Esophagus muscularis mucosa (tissue), 4 donors: ENCODE measurements at regions not wholly inside any gene's neighbourhood (a gene's known extent, or its start where the extent isn't known, plus 50 kb on each side); places are given as distances from the start of the nearest gene placed in this dataset.

Experiments
- DNase-seq: peaks from one replicate; pipeline ENCODE4 v3.0.0-alpha.2; 2017; ENCODE audit errors: extremely low spot score
- H3K27ac ChIP-seq, 4 donors: fragments of 200-600 bp; sonication (generic); replicated peaks in 1 of 4; 1 replicate in 3 of 4; 2 replicates in 1 of 4; pipeline ENCODE4 v1.5.1; 2016 to 2019; ENCODE audit warnings: mild to moderate bottlenecking in 1 of 4
- H3K27me3 ChIP-seq, 4 donors: fragments of 200-600 bp; sonication (generic); one replicate each; pipeline versions ENCODE4 v1.5.1 to v1.6.0; 2016 to 2019
- H3K36me3 ChIP-seq, 4 donors: fragments of 200-600 bp; sonication (generic); one replicate each; pipeline ENCODE4 v1.5.1; 2016 to 2019
- H3K4me1 ChIP-seq, 4 donors: fragments of 200-600 bp; sonication (generic); one replicate each; pipeline ENCODE4 v1.5.1; 2016 to 2019
- H3K4me3 ChIP-seq, 4 donors: fragments of 200-600 bp; sonication (generic); 1 replicate in 2 of 4; 2 replicates in 2 of 4; pipeline ENCODE4 v1.5.1; 2016 to 2019; ENCODE audit warnings: mild to moderate bottlenecking in 4 of 4, moderate library complexity in 1 of 4
- H3K9me3 ChIP-seq, 4 donors: fragments of 200-600 bp; sonication (generic); 1 replicate in 3 of 4; 2 replicates in 1 of 4; pipeline ENCODE4 v1.5.1; 2016 to 2019
- EP300 ChIP-seq: sonication (generic); formaldehyde crosslinking; IDR thresholded peaks from one replicate; pipeline ENCODE4 v1.6.1; 2017; ENCODE audit warnings: antibody characterized with exemption
- POLR2A ChIP-seq: fragments of 450-650 bp; IDR thresholded peaks from one replicate; pipeline ENCODE4 v1.6.1; 2017; ENCODE audit warnings: antibody characterized with exemption, moderate library complexity, mild to moderate bottlenecking, low read depth
- POLR2AphosphoS5 ChIP-seq, 2 donors: sonication (generic); formaldehyde crosslinking; IDR thresholded peaks; one replicate each; pipeline ENCODE4 v1.6.1; 2017; ENCODE audit warnings: antibody characterized with exemption in 2 of 2
- WGBS: methylation state at CpG from one replicate; pipeline ENCODE4 v1.1.5; 2018; 5-methylcytosine and 5-hydroxymethylcytosine counted together
- intact Hi-C: fragments of 100-400 bp; cut with DNase I; formaldehyde crosslinking; loops from one replicate; pipeline ENCODE4 v1.15.1; 2023
- TF ChIP-seq, protein P1 (sequence below), 3 experiments: fragments of 200-600 bp in 2 of 3; fragments of 450-650 bp in 1 of 3; sonication (generic) in 2 of 3; IDR thresholded peaks; one replicate each; pipeline ENCODE4 v1.5.1; 2017 to 2019; ENCODE audit warnings: antibody characterized with exemption in 3 of 3, mild to moderate bottlenecking in 2 of 3, moderate library complexity in 1 of 3

DNA sequence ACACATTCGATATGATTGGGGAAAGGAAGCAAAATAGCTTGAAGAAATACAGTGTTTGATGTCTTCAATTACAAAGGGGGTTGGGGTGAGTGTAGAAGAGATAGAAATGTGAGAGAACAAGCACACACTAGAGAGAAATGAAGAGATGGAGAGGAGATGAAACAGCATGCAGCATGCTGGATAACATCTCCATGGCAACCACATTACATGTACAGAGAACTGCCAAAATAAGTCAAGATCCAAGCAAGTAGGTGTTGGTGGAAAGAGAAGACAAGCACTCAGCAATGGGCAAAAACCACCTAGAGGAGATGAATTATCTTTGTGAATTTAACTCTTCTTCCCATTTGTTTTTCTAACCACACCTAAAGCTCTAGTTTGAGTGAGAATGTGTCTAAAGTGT lies 289.8 kb downstream of the GRIN2B start:
- Histone ChIP-seq H3K9me3 (no peaks in the 10 kb centered on the region), H3K4me3 (no peak overlapping the region), H3K27me3 (no peaks in the 10 kb centered on the region), H3K4me1 (no peaks in the 10 kb centered on the region), H3K27ac (no peak overlapping the region), H3K36me3 (no peaks in the 10 kb centered on the region)
- intact Hi-C loops, result no loop called here
- TF ChIP-seq POLR2A (no peak), POLR2AphosphoS5 (IDR thresholded peaks at IDR 0.05) (no peak), EP300 (no peak)
- TF ChIP-seq, protein P1, sequence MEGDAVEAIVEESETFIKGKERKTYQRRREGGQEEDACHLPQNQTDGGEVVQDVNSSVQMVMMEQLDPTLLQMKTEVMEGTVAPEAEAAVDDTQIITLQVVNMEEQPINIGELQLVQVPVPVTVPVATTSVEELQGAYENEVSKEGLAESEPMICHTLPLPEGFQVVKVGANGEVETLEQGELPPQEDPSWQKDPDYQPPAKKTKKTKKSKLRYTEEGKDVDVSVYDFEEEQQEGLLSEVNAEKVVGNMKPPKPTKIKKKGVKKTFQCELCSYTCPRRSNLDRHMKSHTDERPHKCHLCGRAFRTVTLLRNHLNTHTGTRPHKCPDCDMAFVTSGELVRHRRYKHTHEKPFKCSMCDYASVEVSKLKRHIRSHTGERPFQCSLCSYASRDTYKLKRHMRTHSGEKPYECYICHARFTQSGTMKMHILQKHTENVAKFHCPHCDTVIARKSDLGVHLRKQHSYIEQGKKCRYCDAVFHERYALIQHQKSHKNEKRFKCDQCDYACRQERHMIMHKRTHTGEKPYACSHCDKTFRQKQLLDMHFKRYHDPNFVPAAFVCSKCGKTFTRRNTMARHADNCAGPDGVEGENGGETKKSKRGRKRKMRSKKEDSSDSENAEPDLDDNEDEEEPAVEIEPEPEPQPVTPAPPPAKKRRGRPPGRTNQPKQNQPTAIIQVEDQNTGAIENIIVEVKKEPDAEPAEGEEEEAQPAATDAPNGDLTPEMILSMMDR (IDR thresholded peaks at IDR 0.05), result no peak
- no peak for DNase-seq
- WGBS, result 91% methylated on average over 1 of the region's 1 CpG

DNA sequence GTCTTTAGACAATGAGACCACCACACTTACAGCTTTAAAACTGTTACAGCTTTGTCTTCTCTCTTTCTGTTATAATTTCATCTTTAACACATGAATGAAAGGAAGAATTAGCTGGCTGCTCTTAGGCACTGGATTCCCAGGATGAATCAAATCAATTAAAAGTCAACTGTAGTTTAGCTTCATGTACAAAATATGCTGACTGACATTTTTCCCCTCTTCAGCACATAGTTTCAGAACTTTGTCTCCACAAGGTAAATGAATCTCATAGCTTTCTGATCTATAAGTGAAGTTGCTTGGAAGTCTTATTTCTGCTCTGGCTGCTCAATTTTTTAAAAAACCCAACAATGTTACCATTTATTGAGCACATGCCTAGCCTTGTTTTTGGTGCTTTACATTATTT lies 293.8 kb downstream of the GRIN2B start:
- Histone ChIP-seq H3K27me3 (no peaks in the 10 kb centered on the region), H3K36me3 (no peaks in the 10 kb centered on the region), H3K4me3 (no peak overlapping the region), H3K4me1 (no peaks in the 10 kb centered on the region), H3K27ac (no peak overlapping the region), H3K9me3 (no peaks in the 10 kb centered on the region)
- TF ChIP-seq POLR2A (no peak), EP300 (no peak), POLR2AphosphoS5 (IDR thresholded peaks at IDR 0.05) (no peak)
- TF ChIP-seq, protein P1 (IDR thresholded peaks at IDR 0.05), result no peak
- DNase-seq, result no peak
- intact Hi-C loops, result no loop called here

DNA sequence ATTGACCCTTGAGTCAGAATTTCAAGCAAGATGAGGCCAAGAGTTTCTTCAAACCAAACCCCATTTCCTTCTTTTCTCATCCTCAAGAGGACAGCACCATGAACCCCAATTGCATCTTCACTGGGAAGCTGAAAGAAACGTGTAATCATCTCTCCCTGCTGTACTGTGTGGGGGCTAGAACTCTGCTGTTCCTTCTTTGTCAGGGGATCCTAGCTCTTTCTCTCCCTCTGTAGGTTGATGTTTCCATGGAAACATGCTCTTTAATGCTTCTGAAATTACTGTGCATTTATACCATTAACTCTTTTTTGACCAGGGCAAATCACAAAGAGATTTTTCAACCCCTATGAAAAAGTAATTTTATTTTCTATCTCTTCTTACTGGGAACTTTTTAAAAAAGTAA lies 295.1 kb downstream of the GRIN2B start:
- Histone ChIP-seq H3K27ac (no peak overlapping the region), H3K4me3 (no peak overlapping the region), H3K36me3 (no peaks in the 10 kb centered on the region), H3K27me3 (no peaks in the 10 kb centered on the region), H3K4me1 (no peaks in the 10 kb centered on the region), H3K9me3 (no peaks in the 10 kb centered on the region)
- intact Hi-C loops, result no loop called here
- no peak for DNase-seq
- TF ChIP-seq, protein P1 (IDR thresholded peaks at IDR 0.05), result no peak
- no peak for TF ChIP-seq EP300
- no peak for TF ChIP-seq POLR2A
- TF ChIP-seq POLR2AphosphoS5 (IDR thresholded peaks at IDR 0.05), result no peak
- WGBS, result 46% methylated on average over 1 of the region's 1 CpG

DNA sequence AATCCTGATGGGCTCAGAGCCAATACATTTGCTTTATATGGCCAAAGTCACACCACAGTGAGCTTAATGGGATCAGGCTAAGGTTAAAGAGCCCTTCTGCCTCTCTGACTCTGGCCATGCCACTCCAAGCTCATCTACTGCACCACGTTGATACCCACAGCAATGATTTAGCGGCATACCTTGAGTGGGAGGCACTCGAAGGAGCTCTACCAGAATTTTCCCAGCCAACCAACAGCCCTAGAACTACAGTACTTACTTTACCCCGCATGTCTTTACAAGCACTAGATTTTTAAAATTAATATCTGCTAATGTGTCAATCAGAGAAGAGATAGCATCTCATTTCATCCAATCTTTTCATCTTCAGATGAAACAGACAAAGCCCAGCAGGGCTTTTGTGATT lies 300.5 kb downstream of the GRIN2B start:
- Histone ChIP-seq H3K27ac (no peak overlapping the region), H3K36me3 (no peaks in the 10 kb centered on the region), H3K4me1 (no peaks in the 10 kb centered on the region), H3K27me3 (peaks cover 0 to 4% (median 0%) of the 10 kb centered on the region in 4 donors), H3K9me3 (no peaks in the 10 kb centered on the region), H3K4me3 (no peak overlapping the region)
- no peak for DNase-seq
- intact Hi-C loops, result no loop called here
- 78% methylated on average over 4 of the region's 4 CpGs for WGBS
- TF ChIP-seq EP300 (no peak), POLR2A (no peak), POLR2AphosphoS5 (IDR thresholded peaks at IDR 0.05) (no peak)
- TF ChIP-seq, protein P1 (IDR thresholded peaks at IDR 0.05), result no peak

DNA sequence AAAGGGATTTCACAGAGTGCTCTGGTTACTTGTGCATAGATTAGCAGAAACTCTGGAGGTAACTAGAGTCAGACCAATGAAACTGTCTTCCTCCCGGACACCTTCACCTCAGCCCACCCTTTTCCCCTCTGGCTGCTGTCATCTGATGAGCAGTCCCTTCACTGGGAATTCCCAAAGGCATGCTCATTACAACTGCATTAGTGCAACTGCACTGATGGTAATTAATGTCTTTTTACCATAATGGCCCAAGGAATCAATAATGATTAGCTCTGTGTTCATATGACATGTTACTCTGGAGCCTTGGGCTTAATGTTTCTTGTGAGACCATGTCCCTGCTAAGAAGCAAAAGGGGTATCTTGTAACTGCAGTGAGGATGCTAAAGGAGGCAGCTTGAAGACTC lies 304.5 kb downstream of the GRIN2B start:
- Histone ChIP-seq H3K4me3 (no peak overlapping the region), H3K27me3 (peaks cover 0 to 4% (median 0%) of the 10 kb centered on the region in 4 donors), H3K27ac (no peak overlapping the region), H3K9me3 (no peaks in the 10 kb centered on the region), H3K4me1 (no peaks in the 10 kb centered on the region), H3K36me3 (no peaks in the 10 kb centered on the region)
- intact Hi-C loops, result no loop called here
- no peak for DNase-seq
- WGBS, result 87% methylated on average over 1 of the region's 1 CpG
- TF ChIP-seq POLR2A (no peak), POLR2AphosphoS5 (IDR thresholded peaks at IDR 0.05) (no peak), EP300 (no peak)
- TF ChIP-seq, protein P1 (IDR thresholded peaks at IDR 0.05), result no peak
